NCI-H524 treated with DMSO at 0.1 percent for 48 hours (cell line): ENCODE measurements at regions not wholly inside any gene's neighbourhood (a gene's known extent, or its start where the extent isn't known, plus 50 kb on each side); places are given as distances from the start of the nearest gene placed in this dataset.

Experiments
- DNase-seq: peaks from one replicate; lab custom pipeline; 2025; lab: John Stamatoyannopoulos, UW

DNA sequence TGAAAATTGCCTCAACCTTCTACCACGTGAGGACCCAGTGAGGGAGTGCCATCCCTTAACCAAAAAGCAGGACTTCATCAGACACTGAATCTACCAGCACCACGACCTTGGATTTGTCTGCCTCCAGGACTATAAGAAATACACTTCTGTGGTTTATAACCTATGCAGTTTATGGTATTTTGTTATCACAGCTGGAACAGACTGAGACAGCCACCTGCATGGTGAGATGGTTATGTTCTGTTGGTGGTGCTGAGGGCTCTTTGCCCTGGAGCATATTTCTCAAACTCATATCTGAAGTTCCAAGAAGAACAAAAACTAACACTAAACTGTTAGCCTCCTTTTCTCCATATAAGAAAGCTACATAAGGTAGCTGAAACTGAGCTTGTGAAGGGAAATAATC, 69.8 kb upstream of the RGS18 start:
- no peak for DNase-seq

DNA sequence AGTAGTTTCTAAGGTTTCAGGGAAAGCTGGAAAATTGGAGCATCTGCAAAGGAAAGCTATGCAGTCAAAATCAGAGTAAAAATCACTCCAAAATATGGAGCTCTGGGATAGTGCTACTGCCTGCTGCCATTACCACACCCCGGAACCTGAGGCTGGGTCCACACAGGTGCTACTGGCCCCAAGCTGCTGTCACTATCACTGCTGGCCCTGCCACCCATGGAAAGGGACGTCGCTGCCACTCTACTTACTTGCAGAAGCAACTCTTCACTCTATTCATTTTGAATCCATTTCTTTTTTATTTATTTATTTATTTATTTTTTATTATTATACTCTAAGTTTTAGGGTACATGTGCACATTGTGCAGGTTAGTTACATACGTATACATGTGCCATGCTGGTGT, 60.3 kb upstream of the RGS18 start:
- DNase-seq: no peak

DNA sequence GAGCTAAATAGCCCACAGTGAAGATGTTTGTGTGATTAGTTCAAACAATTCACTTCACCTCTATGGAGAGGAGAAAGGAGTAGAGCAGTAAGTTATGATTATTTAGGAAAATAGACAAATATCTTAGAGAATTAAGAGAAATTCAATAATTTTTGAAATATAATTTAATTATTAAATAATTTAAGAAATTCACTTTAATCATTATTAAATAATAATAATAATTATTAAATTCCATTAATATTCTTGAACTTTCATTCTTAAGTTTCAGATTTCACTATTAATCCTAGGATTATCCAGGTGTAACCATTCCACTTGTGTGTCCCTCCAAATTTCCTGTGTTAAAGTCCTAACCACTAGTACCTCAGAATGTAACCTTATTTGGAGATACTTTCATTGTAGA, 58.9 kb upstream of the RGS18 start:
- no peak for DNase-seq

DNA sequence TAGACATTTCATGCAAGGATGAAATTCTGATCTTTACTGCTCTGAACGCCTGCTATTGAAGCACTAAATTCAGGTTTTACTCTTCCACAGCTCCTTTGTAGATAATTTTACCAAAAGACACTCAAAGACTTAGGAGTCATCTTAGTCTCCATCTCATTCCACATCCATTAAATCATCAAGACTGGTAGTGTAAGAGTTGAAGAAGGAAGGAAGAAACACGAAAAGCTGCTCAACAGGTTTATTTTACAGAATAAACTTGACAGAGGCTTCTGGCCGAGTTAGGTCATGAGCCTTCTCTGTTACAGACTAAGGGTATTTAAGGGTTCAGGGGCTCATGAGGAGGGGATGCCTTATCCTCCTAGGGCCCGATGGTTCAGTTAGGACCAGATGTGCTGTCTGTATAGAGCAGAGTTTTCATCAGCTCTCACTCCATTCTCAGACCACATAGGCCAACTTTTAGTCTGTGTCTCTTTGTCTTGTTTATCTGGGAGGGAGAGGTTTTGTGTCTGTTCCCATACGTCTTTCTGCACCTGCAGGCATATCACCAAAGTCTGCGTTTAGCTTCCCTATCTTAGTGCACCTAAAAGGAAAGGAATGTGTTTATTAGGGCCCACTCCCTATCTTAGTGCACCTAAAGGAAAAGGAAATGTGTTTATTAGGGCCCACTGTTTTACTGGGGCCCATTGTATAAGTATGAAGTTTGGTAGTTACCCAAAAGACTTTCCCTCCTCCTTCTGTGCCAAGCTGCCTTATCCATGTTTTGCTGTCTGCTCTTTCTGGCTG, 57.4 kb upstream of the RGS18 start:
- no peak for DNase-seq

DNA sequence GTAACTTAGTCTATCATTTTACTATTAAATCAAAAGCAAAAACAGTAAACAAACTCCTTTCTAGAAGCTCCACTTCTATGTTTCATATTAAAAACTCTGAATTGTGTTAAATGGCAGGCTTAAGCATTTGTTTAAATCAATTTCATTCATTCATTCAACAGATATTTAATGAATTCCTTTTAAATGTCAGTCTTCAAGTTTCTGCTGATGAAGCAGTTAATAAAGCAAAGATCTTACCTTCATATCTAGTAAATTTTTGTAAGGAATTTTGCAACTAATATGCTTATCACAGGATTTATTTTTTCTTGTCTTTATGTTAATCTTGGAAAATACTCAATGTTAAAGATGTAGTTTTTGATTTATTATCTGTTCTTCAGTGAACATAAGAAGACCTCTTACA, 54.1 kb upstream of the RGS18 start:
- DNase-seq: no peak

DNA sequence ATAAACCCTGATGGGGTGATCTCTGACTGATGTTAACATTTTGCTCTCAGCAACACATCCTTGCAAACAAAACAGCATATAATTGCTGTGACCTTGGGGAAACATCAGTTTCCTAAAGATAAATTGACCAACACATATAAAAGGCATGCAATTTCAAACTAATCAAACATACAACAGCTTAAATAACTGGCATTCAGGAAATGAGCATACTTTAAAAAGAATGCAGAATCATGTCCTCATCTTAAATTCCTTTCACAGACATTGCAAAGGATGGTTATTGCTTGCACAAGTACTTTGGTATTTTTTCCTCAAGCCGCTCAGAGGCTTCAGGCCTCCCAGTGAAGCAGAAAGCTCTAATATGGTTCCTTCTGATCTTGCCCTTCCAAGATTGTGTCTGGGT, 53.4 kb upstream of the RGS18 start:
- DNase-seq: no peak

DNA sequence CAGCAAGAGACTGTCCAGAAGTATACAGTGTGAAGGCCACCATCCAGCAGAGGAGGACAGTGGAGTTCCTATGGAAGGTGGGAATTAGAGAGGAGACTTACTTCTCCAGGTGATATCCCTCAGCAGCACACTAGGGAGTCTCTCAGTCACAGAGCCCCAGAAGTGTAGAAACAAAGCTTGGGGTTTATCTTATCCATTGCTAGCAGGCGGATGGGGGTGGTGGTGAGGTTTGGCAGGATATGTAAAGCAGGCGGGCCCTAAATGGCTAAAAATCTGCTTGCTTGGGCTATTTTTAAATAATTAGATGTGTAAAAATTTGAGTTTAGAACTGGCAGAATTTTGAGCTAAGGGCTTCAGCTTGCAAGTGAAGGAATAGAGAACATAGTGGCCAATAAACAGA, 50.1 kb upstream of the RGS18 start:
- DNase-seq: no peak
